Brain microvascular endothelial cell (primary cell): ENCODE measurements at regions not wholly inside any gene's neighbourhood (a gene's known extent, or its start where the extent isn't known, plus 50 kb on each side); places are given as distances from the start of the nearest gene placed in this dataset.

Experiments
- DNase-seq: peaks from one replicate; pipeline ENCODE4 v3.0.0-alpha.2; 2020
- H3K27ac ChIP-seq: fragments of 250-450 bp; sonication (Bioruptor Pico); 2 replicates; pipeline ENCODE4 v1.5.1; 2020; ENCODE audit warnings: mild to moderate bottlenecking, moderate library complexity
- H3K27me3 ChIP-seq: fragments of 250-450 bp; sonication (Bioruptor Pico); replicated peaks from 2 replicates; pipeline ENCODE4 v1.5.1; 2020; ENCODE audit warnings: mild to moderate bottlenecking
- H3K36me3 ChIP-seq: fragments of 250-450 bp; sonication (Bioruptor Pico); replicated peaks from 2 replicates; pipeline ENCODE4 v1.5.1; 2020; ENCODE audit warnings: mild to moderate bottlenecking
- H3K4me3 ChIP-seq: 2 replicates; pipeline ENCODE4 v1.5.1; 2011; ENCODE audit warnings: low read depth, mild to moderate bottlenecking, control low read depth, low read length, moderate library complexity
- in situ Hi-C: cut with HindIII; loops from 2 replicates; pipeline ENCODE4 v1.10.0; 2017; ENCODE audit warnings: low sequenced_read_pairs, low pct_ligation_motif_present
- TF ChIP-seq, protein P1 (sequence below): IDR thresholded peaks from 2 replicates; pipeline ENCODE4 v1.5.1; 2011; ENCODE audit warnings: low read depth, mild to moderate bottlenecking, moderate library complexity, low read length, control low read depth, inconsistent platforms; ENCODE audit errors: missing control alignments

DNA sequence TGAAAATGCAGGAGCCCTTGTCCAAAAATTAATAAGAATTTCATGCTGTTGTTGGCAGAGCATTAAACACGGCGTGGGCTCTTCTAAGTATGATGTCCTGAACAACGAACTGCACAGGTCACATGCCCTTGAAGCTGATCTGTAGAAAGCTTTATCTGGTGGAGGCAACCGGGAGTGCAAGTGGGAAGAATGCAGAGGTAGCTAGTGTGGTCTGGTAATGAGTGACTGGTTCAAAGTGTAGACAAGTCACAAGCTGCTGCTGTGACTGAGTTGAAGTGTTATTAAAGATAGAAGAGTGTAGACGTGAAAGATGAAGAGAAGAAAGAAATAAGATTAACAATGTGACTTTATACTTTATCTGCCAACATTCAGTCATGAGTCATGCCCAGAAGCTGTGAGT, 361.9 kb downstream of the TTLL7 start:
- TF ChIP-seq, protein P1, sequence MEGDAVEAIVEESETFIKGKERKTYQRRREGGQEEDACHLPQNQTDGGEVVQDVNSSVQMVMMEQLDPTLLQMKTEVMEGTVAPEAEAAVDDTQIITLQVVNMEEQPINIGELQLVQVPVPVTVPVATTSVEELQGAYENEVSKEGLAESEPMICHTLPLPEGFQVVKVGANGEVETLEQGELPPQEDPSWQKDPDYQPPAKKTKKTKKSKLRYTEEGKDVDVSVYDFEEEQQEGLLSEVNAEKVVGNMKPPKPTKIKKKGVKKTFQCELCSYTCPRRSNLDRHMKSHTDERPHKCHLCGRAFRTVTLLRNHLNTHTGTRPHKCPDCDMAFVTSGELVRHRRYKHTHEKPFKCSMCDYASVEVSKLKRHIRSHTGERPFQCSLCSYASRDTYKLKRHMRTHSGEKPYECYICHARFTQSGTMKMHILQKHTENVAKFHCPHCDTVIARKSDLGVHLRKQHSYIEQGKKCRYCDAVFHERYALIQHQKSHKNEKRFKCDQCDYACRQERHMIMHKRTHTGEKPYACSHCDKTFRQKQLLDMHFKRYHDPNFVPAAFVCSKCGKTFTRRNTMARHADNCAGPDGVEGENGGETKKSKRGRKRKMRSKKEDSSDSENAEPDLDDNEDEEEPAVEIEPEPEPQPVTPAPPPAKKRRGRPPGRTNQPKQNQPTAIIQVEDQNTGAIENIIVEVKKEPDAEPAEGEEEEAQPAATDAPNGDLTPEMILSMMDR = no peak
- no peaks in the 10 kb centered on the region for H3K36me3 ChIP-seq
- H3K27me3 ChIP-seq = no peaks in the 10 kb centered on the region
- H3K27ac ChIP-seq = no peak overlapping the region
- no peak overlapping the region for H3K4me3 ChIP-seq
- no peak for DNase-seq
- in situ Hi-C loops = no loop called here

DNA sequence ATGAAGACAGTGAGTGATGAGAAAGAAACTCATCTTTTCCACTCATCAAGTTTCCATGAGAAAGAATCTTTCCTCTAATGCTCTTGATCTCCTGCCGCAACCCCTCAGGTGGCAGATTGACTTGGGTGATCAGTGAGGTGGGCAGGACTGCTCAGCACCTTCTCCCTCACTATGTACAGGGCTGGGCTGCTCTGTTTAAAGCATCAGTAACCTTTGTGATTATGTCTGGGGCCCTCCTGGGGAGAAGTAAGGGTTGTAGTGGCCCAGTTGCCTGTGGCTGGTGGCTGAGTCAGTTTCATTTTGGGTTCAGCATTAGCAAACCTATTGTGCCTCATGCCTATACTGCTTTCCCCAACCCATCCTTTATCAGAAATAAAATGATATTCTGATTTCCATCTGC, 366.0 kb downstream of the TTLL7 start:
- Histone ChIP-seq H3K4me3 (no peak overlapping the region), H3K27ac (no peak overlapping the region), H3K36me3 (no peaks in the 10 kb centered on the region), H3K27me3 (no peaks in the 10 kb centered on the region)
- TF ChIP-seq, protein P1 = no peak
- DNase-seq = no peak
- in situ Hi-C loops = no loop called here

DNA sequence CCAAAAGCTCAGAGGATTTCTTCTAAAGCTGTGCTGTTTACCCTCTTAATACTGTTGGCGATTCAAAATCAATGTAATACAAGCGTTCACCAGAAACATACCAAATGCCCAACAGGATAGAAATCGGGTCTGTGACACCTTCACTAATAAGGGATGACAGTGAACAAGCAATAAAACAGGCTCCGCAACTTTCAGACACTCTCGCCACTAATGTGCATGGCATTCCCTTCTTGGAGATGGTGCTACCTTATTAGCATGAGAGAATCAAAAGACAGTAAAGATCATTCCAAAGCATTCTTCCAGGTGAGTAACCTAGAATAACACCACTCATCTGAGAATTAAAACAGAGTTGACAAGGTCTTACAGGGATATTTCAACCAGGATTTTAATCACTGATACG, 367.1 kb downstream of the TTLL7 start:
- no peaks in the 10 kb centered on the region for H3K27me3 ChIP-seq
- TF ChIP-seq, protein P1 = no peak
- no peak overlapping the region for H3K27ac ChIP-seq

DNA sequence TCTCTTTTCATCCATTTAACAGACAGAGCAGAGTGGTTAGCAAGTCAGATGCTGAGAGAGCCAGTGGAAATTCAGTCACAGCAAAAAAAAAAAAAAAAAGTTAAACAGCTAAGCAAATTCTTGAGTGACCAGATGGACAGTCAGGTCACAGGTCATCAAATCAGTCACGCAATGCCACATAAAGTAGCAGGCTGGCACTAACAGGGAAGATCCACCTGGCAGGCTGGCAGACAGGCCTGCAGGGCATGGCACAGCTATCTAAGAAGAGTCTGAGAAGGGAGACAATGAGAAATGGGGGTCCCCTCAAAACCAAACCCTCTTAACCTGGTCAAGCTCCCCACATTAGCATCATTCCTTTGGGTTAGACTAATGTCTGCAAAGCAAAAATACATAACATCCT, 371.9 kb downstream of the TTLL7 start:
- in situ Hi-C loops = no loop called here
- Histone ChIP-seq H3K27ac (no peak overlapping the region), H3K4me3 (no peak overlapping the region), H3K27me3 (no peaks in the 10 kb centered on the region), H3K36me3 (no peaks in the 10 kb centered on the region)
- TF ChIP-seq, protein P1 = no peak
- no peak for DNase-seq

More for the DNA sequence above, 367.1 kb downstream of the TTLL7 start:
- DNase-seq = no peak
- in situ Hi-C loops = no loop called here
- Histone ChIP-seq H3K4me3 (no peak overlapping the region), H3K36me3 (no peaks in the 10 kb centered on the region)

DNA sequence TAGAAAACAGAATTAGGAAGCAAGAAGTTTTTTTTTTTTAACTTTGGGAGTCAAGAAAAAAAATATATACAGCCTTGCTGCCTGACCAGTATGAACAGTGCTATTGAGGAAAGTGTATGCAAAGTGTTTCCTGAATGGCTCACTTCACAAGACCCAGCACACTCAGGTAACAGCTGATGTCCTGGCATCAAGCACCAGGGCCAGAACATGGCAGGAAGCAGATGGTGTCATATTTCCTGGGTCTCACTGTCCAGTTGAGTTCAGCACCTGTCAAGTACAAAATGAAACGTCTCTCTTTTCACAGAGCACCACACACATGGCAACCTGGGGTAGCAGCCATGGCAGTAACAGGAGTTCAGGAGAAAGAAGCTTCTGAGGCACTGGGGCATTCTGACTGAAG, 372.3 kb downstream of the TTLL7 start:
- no peak overlapping the region for H3K4me3 ChIP-seq
- in situ Hi-C loops = no loop called here
- no peaks in the 10 kb centered on the region for H3K27me3 ChIP-seq
- no peak overlapping the region for H3K27ac ChIP-seq
- TF ChIP-seq, protein P1 = no peak
- no peaks in the 10 kb centered on the region for H3K36me3 ChIP-seq
- no peak for DNase-seq

DNA sequence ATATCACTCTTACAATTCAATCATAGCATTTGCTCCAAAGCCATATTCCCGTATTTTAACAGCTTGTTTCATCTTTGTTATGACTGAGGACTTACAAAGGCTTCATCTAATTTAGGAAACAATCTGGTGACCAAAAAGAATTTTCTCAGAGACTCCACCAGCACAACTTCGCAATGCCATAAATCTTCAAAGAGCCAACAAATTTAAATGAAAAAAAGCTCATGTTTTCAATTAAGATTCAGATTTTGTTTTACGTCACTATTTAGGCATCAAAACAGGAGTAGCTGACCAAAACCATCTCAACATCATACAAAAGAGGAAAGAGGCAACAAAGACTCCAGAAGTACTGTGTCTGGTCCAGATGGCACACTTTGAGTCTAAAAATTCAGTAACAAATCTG, 373.3 kb downstream of the TTLL7 start:
- Histone ChIP-seq H3K36me3 (no peaks in the 10 kb centered on the region), H3K27me3 (no peaks in the 10 kb centered on the region), H3K27ac (no peak overlapping the region), H3K4me3 (no peak overlapping the region)
- in situ Hi-C loops = no loop called here
- no peak for DNase-seq
- TF ChIP-seq, protein P1 = no peak
